ENCODE measurements at regions not wholly inside any gene's neighbourhood (a gene's known extent, or its start where the extent isn't known, plus 50 kb on each side); places are given as distances from the start of the nearest gene placed in this dataset.
"Not testable (repeated sequence)": the region's sequence is repeated elsewhere in the genome, so short reads cannot be mapped to it uniquely, and the experiment has no call there.

DNA sequence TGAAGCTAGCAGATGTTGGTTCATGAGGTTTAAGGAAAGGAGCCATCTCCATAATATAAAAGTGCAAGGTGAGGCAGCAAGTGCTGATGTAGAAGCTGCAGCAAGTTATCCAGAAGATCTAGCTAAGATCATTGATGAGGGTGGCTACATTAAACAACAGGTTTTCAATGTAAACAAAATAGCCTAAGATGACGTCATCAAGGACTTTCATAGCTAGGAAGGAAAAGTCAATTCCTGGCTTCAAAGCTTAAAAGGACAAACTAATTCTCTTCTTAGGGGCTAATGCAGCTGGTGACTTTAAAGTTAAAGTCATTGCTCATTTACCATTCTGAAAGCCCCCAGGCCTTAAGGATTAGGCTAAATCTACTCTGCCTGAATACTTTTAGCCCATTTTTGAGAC is 141.9 kb downstream of the MID1IP1 start:
- DNase-seq, result no peak

DNA sequence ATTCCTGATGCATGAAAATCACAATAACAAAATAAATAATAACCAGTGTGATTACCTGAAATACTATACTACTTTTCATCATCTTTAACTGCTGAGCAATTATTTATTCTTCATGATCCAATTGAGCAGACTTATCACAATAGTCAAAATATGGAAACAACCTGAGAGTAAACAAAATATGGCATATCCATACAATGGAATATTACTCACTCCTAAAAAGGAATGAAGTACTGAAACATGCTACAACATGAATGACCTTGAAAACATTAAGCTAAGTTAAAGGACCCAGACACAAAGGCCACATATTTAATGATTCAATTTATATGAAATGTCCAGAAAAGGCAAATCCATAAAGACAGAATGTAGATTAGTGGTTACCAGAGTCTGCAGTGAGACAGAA is 146.8 kb downstream of the MID1IP1 start:
- DNase-seq, result no peak

DNA sequence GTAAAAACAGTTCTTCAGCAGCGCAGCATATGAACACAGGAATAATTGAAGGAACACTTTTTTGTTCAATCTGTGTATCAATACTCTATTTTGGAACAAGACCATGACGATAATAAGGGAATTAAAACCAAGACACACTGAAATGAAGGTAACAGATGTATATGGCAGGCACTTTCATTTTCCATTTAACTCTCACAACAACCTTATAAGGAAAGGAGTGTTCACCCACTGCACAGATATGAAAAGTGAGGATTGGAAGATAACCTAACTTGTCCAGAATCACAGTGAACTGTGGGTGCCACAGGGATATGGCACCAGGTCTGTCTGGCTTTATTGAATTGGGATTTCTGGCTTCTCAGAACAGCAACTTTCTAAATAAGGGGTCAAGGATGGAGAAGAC is 153.3 kb downstream of the MID1IP1 start:
- no peak for DNase-seq

DNA sequence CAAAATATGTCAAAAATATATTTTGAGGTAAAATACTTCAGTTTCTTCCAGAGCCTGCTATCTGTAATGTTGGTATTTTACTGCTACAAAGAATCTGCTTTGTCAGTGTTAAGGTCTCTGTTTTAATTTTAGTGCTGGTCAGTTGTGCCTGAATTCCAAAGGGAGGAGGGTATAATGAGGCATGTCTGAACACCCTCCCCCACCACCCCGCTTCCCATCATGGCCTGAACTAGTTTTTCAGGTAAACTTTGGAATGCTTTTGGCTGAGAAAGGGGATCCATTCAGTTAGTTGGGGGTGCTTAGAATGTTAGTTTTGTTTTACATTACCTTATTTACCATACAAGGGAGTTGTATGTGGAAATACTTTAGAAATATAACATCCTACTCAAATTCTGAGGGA is 158.5 kb downstream of the MID1IP1 start:
- DNase-seq, result no peak

DNA sequence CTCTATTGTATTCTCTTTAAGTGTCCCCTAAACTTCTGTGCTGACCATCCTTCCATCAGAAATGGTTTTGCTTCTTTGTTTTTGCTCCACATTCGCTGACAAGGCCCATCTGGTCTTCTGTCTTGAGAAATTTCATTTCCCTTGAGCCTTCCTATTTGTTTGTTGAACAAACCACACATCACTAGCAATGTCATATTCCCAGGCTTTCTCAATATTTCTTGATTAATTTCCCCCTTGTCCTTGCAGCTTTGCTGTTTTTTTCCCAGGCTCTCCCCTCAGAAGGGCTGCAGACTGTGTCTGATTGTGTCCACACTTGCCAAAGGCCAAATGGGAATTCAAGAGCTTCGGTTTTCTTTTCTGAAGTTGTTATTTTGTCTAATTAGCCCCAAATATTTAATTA is 158.9 kb downstream of the MID1IP1 start:
- no peak for DNase-seq

DNA sequence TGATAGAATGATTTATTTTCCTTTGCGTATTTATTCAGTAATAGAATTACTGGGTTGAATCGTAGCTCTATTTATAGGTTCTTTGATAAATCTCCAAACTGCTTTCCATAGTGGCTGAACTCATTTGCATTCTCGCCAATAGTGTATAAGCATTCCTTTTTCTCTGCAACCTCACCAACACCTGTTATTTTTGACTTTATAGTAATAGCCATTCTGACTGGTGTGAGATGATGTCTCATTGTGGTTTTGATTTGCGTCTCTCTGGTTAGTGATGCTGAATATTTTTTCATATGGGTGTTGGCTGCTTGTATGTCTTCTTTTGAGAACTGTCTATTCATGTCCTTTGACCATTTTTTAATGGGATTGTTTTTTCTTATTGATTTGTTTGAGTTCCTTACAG is 160.7 kb downstream of the MID1IP1 start:
- no peak for DNase-seq

DNA sequence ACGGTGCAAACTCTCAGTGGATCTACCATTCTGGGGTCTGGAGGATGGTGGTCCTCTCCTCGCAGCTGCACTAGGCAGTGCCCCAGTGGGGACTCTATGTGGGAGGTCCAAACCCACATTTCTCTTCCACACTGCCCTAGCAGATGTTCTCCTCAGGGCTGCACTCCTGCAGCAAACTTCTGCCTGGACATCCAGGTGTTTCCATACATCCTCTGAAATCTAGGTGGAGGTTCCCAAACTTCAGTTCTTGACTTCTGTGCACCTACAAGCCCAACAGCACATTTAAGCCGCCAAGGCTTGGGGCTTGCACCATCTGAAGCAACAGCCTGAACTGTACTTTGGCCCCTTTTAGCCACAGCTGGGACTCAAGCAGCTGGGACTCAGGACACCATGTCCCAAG is 162.0 kb downstream of the MID1IP1 start:
- not testable (repeated sequence) for DNase-seq

DNA sequence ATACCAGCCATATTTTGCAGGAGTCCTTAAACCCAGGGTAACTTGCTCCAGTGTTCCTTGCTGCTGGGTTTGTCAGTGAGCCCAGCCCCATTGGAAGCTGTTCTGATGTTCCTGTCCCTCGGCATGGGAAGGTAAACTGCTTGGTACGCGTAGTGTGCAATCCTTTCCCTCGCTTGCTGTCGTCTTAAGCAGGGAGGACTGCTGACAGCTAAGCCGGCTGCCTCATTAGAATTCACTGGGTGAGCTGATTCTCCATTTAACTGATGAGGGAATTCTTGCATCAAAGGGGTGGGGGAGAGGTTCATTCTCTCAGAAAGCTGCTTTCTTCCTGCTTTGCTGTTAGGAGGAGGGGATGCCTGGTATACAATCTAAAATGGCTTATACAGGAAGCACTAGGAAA is 164.6 kb downstream of the MID1IP1 start:
- DNase-seq, result no peak

DNA sequence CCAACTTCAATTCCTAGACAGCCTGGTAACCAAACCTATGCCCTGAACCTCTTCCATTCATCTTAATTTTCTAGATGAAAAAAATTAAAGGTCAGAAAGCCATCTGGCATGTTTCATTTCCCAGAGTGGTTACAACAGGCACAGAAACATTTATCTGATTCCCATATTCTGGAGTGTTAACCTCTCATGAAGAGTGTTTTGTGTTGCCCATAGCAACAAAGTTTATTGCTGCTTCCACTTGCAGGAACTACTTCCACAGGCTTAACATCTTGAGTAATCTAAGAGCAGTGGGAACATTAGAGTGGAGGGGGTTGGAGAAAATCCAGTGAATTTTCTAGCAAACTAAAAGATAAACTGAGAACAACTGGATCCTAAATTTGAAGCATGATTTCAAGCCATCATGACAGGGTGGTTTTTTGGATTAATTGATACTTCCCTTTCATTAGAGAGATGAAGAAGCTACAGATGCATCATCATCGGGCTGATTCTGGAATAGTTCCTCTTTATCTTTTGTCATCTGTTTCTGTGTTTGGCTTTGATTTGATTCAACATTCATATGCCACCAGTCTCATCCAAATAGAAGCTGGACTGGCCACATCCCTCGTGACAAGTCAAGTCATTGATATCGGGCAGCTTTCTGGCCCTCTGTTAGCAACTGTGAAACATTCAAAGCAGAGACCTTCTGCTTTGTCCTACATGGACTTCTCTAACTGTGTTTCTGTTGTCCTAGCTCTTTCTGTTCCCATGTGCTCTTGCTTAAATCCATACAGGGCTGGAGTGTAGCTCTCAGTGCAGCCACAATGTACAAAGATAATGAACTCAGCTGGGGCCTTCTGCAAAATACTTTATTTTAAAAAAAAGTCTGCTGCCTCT is 167.3 kb downstream of the MID1IP1 start:
- DNase-seq, result no peak

DNA sequence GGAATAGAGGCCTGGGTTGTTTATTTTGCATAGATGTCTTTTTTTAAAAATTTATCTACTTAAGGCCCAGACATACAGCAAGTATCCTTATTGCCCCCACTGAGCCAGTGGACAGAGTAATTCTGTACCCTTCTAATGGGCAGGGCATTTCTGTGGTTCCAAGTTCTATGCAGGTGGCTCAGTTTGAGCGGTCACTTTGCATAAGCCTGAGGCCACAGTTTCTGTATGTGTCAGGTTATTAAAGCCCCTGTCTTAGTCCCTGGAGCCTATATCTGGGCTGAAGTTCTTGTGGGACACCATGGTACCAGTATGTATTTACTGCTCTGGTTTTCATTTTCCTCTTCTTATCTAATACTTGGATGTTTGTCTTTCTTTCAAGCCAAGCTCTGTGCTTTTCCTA is 168.8 kb downstream of the MID1IP1 start:
- DNase-seq, result no peak

DNA sequence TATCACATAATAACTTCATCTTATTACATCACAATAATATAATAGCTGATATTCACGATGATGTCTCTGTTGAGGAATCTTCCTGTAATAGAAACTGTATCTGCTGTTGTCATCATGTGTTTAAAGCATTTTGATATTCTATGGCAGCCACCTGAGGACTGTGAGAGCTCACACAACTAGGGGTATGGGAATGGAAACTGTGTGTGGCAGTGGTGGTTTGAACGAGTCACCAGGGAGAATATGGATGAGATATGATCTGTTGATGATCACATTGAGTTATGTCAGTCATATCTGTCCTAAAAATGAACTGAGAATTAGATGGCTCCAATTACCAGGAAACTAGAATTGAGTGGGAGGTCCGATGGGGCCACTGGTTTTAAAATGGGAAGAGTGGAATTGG is 169.6 kb downstream of the MID1IP1 start:
- no peak for DNase-seq

DNA sequence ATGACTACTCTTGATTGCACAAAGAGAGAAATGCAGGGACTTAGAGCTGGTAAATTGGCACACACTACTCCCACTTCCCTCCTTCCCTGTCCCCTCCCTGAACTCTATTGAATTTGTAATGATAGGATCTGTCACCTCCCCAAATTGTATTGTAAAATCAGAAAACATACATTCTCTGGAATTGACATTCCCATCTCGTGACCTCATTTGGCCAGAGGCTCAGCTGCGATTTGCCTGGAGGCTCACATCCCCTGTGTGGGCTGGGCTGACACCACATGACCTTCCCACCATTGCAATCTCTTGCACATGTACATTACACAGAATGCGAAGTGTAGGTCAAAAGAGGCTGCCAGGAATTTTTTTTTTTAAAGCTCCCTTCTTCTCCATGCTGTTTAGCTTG is 172.1 kb downstream of the MID1IP1 start:
- DNase-seq, result peak; percentile 70

DNA sequence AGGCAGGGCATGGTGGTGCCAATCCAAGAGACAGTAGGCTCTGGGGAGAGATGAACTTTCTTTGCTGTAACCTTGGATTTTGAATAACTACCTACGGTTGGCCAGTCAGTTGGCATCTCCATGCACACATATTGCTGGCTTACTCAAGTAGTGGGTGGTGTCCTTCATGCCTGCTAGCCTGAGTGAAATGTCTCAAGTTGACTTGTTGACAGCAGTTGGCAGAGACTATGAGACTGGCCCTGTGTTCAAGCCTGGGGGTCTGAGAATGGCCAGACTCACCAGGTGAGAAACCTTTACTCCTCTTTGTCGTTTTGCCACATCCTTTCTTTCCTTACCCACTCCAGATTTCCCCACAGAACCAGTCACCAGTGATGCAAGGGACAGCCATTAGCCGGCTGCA is 173.3 kb downstream of the MID1IP1 start:
- no peak for DNase-seq

DNA sequence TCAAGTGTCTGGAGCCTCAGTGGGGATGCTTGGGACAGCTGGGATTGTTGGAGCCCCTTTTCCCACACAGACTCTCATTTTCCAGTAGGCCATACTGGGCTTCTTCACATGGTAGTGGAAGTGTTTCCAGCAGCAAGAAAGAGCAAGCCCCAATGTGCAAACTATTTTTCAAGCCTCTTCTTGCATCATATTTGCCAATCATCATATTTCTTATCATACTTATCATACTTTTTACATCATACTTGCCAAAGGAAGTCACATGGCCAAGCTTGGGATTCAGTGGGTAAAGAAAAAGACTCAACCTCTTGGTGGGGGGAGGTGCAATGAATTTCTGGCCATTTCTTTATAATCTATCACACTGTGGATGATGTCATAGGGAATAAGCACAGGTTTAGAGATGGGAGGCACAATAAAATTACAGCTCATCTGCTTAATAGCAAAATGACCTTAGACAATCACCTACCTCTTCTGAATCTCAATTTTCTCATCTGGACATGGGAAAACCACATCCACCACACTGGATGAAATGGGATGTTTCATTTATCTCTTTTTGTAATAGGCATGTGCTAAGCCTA is 174.2 kb downstream of the MID1IP1 start:
- DNase-seq, result peak; percentile 39

DNA sequence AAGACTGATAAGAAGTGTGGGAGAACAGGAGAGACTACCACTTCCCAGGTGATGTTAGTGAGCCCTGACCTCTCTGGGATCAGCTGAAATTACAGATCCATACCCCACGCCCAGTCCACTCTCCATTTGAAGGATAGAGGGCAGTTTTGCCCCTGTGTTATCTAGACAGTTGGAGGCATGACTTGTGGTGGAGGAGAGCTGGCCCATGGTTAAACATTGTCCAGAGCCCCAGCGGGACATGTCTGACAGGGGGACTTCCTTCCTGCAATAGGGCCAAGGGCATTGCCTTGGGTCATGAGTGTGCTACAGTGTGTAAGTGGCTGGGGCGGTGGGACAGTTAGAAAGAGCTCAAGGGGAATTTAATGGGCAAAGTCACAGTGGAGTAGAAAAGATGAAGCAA is 181.1 kb downstream of the MID1IP1 start:
- no peak for DNase-seq

DNA sequence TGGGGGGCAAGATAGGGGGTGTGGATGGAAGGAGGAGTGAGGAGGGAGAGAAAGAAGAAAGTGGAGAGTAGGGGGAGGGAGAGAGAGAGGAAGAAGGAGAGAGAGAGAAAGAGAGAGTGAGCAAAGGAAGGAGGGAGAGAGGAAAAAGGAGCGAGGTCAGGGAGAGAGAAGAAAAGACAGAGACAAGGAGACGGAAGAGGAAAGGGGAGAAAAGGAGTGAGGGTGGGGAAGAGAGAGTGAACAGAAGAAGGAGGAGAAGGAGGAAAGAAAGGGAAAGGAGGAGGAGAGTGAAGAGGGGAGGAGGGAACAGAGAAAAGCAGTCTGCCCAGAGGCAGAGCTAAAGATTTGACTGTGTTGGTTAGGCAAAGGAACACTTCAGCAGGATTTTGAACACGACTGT is 181.6 kb downstream of the MID1IP1 start:
- no peak for DNase-seq

DNA sequence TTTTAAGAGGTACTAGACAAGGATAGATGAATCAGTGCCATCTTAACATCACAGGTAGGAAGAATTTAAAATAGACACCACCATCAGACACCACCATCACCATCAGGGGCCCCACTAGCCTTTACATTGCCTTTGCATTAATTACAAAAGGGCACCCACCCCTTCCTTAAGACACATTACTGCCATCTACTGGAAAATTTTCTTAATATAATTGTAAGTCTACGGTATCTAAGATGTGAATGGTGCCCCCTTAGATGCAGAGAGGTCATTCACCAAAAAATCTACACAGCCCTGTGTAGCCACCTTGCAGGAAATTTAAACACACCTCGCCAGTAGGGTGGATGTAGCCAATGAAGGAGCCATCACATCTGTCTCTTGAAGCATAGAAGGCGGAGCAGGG is 184.1 kb downstream of the MID1IP1 start:
- peak; percentile 17 for DNase-seq

DNA sequence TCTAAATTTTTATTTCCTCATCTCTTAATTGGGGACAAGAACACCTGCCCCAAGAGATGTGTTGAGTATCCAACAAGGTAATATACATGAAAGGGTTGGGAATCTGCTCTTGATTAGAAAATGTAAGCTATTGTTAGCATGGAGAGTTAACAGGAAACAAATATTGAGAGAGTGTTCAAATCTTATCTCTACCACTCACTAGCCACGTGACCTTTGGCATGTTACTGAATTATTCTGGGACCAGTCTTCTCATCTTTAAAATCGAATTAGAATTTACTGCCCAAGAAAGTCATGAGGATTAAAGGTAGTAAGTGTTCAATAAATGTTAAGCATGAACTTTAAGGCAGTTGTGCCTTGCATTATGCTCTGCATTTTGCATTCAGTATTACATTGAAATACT is 184.7 kb downstream of the MID1IP1 start:
- no peak for DNase-seq

DNA sequence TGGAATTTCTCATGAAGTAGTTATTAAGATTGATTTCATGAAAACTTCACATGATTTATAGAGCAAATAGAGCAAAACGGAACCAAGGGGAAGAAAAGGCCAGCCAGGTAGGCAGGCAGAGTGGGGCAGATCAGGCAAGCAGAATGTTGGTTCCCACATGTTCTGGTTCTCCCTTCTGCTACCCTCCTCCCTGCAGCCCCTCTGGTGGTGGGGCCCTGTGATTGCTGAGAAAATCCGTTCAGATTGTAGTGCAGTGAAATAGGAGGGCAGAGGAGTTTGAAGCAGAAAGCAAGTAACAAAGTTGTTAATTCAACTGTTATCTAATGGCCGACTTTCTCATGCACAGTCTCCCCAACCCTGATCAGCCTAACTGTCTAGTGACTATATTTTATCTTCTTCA is 185.3 kb downstream of the MID1IP1 start:
- no peak for DNase-seq

DNA sequence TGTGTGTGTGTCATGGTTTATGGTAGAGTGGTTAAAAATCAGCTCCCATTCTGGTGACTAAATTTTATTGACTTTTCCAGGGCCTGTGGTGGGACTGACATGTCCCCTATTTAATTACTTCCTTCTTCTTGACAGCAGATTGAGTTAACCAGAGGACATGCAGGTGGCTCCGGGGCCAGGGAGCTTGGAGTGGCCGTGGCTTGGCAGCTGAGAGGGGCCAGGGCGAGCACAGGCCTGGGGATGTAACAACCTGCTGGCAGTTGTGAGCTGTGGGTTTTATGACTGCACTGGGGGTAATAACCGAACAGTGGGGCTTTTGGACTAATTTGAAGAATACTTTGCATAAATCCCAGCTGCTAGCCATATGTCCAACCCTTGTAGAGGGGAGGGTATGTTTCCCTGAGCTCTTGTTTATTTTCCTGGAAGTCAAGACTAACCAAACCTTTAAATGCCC is 186.0 kb downstream of the MID1IP1 start:
- DNase-seq, result no peak

DNA sequence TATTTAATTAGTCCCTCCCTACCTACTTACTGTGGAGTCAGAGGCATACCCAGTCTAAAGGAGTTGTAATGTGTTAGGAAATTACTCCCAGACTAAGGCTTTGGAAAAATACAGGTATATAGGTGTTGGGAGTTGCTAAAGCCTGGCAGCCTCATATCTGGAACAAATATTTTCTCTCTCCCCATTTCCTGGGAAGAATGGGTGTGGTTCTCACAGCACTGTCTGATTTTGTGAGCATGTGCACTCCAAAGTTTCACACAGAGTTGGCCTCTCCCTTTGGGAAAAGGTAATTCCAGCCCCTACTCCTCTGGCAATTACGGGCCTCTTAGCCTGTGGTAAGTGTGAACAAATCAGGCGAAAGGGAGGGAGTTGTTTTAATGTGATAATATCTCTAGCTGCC is 187.0 kb downstream of the MID1IP1 start:
- DNase-seq, result no peak

DNA sequence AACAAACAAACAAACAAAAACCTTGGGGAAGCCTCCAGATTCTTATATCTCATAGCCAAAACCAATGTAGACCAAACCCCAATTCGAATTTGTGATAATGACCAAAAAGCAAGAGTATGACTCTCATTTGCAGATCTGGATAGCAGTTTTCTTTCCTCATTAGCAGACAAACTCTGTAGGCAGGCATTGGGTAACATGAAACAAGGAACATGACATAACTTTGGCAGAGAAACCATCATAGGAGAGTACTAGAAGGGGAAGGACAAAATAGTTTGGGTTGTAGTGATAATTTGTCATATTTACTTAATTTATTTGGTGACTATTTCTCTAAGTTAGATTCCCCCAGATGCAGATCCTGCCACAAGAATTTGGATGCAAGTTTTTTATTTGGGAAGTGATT is 187.8 kb downstream of the MID1IP1 start:
- DNase-seq, result no peak

DNA sequence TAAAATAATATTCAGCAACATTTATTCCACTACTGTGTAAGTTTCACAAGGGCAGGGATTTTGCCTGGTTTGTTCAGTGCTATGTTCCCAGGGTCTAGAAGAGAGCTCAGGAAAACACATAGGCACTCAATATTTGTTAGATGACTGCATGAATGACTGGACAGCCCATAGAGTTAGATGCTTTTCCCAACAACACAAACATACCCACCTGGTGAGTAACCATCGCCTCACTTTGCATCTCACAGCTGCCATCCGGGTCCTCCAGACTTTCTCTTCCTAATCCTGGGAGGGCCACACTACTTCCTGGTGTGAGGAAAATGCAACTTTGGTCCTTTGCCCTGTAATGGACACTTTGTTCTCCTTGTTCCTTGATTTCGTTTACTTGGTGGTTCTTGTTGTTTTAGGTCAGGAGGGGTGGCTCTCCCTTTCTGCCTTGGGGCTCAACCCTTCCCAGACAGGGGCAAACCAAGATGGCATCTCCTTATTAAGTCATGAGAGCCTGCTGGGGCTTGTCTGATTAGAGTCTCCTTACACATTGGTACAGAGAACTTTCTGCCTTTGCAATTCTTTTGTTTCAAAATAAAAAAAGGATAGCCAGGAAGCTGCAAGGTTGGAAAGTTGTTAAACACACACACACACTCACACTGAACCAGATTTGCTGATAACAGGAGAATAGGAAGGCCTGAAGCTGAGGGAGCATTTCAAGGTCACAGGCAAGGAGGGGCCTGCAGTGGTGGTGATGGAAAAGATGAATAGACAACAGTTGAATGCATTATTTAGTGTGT is 190.6 kb downstream of the MID1IP1 start:
- no peak for DNase-seq
